H9 (cell line): ENCODE measurements at regions not wholly inside any gene's neighbourhood (a gene's known extent, or its start where the extent isn't known, plus 50 kb on each side); places are given as distances from the start of the nearest gene placed in this dataset.

Experiments used
- DNase-seq: peaks from one replicate; pipeline ENCODE4 v3.0.0-alpha.2; 2017
- H2AFZ ChIP-seq: one replicate; pipeline ENCODE4 v1.6.1; 2013; ENCODE audit warnings: mild to moderate bottlenecking, low read length, control low read depth, moderate library complexity
- H2AK5ac ChIP-seq: 2 replicates; pipeline ENCODE4 v1.6.1; 2013; ENCODE audit warnings: low read length, control low read depth, mixed read lengths; ENCODE audit not compliant: insufficient read length
- H2BK120ac ChIP-seq: one replicate; pipeline ENCODE4 v1.6.1; 2013; ENCODE audit warnings: low read depth, mild to moderate bottlenecking, low read length, control low read depth, inconsistent platforms; ENCODE audit not compliant: poor library complexity, severe bottlenecking
- H2BK12ac ChIP-seq: 2 replicates; pipeline ENCODE4 v1.6.1; 2013; ENCODE audit warnings: low read length, control low read depth, mixed read lengths, low read depth; ENCODE audit not compliant: insufficient read length
- H2BK15ac ChIP-seq: 2 replicates; pipeline ENCODE4 v1.6.1; 2013; ENCODE audit warnings: low read depth, low read length, control low read depth
- H2BK20ac ChIP-seq: one replicate; pipeline ENCODE4 v1.6.1; 2013; ENCODE audit warnings: low read depth, mild to moderate bottlenecking, low read length, control low read depth, inconsistent platforms; ENCODE audit not compliant: poor library complexity, severe bottlenecking
- H2BK5ac ChIP-seq: 2 replicates; pipeline ENCODE4 v1.6.1; 2013; ENCODE audit warnings: low read length, control low read depth, mixed read lengths; ENCODE audit not compliant: insufficient read length
- H3K14ac ChIP-seq: 2 replicates; pipeline ENCODE4 v1.6.1; 2013; ENCODE audit warnings: low read length, control low read depth; ENCODE audit not compliant: insufficient read depth
- H3K18ac ChIP-seq: 2 replicates; pipeline ENCODE4 v1.6.1; 2013; ENCODE audit warnings: low read depth, mild to moderate bottlenecking, mixed read lengths, low read length, control low read depth; ENCODE audit not compliant: insufficient read length
- H3K23ac ChIP-seq: 2 replicates; pipeline ENCODE4 v1.6.1; 2013; ENCODE audit warnings: low read length, control low read depth, mixed read lengths, low read depth; ENCODE audit not compliant: insufficient read length
- H3K23me2 ChIP-seq: 2 replicates; pipeline ENCODE4 v1.6.1; 2013; ENCODE audit warnings: low read depth, mild to moderate bottlenecking, mixed read lengths, low read length, control low read depth; ENCODE audit not compliant: insufficient read length, poor library complexity, severe bottlenecking
- H3K27ac ChIP-seq: 2 replicates; pipeline ENCODE4 v1.5.1; 2013; ENCODE audit warnings: low read length, control low read depth, mixed read lengths, low read depth; ENCODE audit not compliant: insufficient read length
- H3K27me3 ChIP-seq: 2 replicates; pipeline ENCODE4 v1.6.1; 2013; ENCODE audit warnings: low read length, control low read depth, inconsistent platforms; ENCODE audit not compliant: insufficient read depth
- H3K4ac ChIP-seq: 2 replicates; pipeline ENCODE4 v1.6.1; 2013; ENCODE audit warnings: low read depth, mild to moderate bottlenecking, control low read depth, inconsistent platforms, low read length, moderate library complexity
- H3K4me1 ChIP-seq: 2 replicates; pipeline ENCODE4 v1.6.1; 2013; ENCODE audit warnings: low read length, control low read depth, inconsistent platforms; ENCODE audit not compliant: insufficient read depth
- H3K4me2 ChIP-seq: 2 replicates; pipeline ENCODE4 v1.6.1; 2013; ENCODE audit warnings: low read length, control low read depth, mixed read lengths; ENCODE audit not compliant: insufficient read length, insufficient read depth
- H3K56ac ChIP-seq: 2 replicates; pipeline ENCODE4 v1.6.1; 2013; ENCODE audit warnings: low read depth, mild to moderate bottlenecking, mixed read lengths, low read length, control low read depth; ENCODE audit not compliant: insufficient read length
- H3K79me1 ChIP-seq: 2 replicates; pipeline ENCODE4 v1.6.1; 2013; ENCODE audit warnings: low read depth, mild to moderate bottlenecking, moderate library complexity, low read length, control low read depth, inconsistent platforms; ENCODE audit not compliant: insufficient read depth, poor library complexity, severe bottlenecking
- H3K79me2 ChIP-seq: 2 replicates; pipeline ENCODE4 v1.6.1; 2013; ENCODE audit warnings: low read length, control low read depth, inconsistent platforms; ENCODE audit not compliant: insufficient read depth
- H3K9ac ChIP-seq: 2 replicates; pipeline ENCODE4 v1.6.1; 2013; ENCODE audit warnings: low read length, control low read depth, mixed read lengths; ENCODE audit not compliant: insufficient read length; ENCODE audit errors: extremely low read depth
- H3K9me3 ChIP-seq: one replicate; pipeline ENCODE4 v1.6.1; 2013; ENCODE audit warnings: low read depth, low read length, inconsistent platforms; ENCODE audit not compliant: control insufficient read depth
- H3T11ph ChIP-seq: one replicate; pipeline ENCODE4 v1.6.1; 2013; ENCODE audit warnings: mild to moderate bottlenecking, low read length, control low read depth, inconsistent platforms
- H4K20me1 ChIP-seq: one replicate; pipeline ENCODE4 v1.6.1; 2013; ENCODE audit not compliant: control insufficient read depth, insufficient read length, insufficient read depth
- H4K5ac ChIP-seq: 2 replicates; pipeline ENCODE4 v1.6.1; 2013; ENCODE audit warnings: low read depth, mild to moderate bottlenecking, mixed read lengths, low read length, control low read depth; ENCODE audit not compliant: insufficient read length
- H4K8ac ChIP-seq: replicated peaks from 2 replicates; pipeline ENCODE4 v1.6.1; 2013; ENCODE audit warnings: low read length, control low read depth, mixed read lengths, low read depth; ENCODE audit not compliant: insufficient read length
- H4K91ac ChIP-seq: 2 replicates; pipeline ENCODE4 v1.6.1; 2013; ENCODE audit warnings: low read depth, mild to moderate bottlenecking, moderate library complexity, mixed read lengths, low read length, control low read depth; ENCODE audit not compliant: insufficient read length
- H3K27ac Mint-ChIP-seq, 3 experiments: 2 replicates in 2 of 3; 3 replicates in 1 of 3; pipeline ENCODE4 v1.8.0; 2020 to 2021; ENCODE audit warnings: mixed read lengths in 3 of 3, mild to moderate bottlenecking in 1 of 3, moderate library complexity in 1 of 3
- H3K27me3 Mint-ChIP-seq: 2 replicates; pipeline ENCODE4 v1.8.0; 2021; ENCODE audit warnings: low read depth, mild to moderate bottlenecking, moderate library complexity, mixed read lengths
- H3K36me3 Mint-ChIP-seq, 3 experiments: 2 replicates in 2 of 3; 3 replicates in 1 of 3; pipeline ENCODE4 v1.8.0; 2020 to 2021; ENCODE audit warnings: low read depth in 3 of 3, mixed read lengths in 3 of 3; ENCODE audit not compliant: insufficient read depth in 1 of 3
- H3K4me1 Mint-ChIP-seq, 2 experiments: 2 replicates each; pipeline ENCODE4 v1.8.0; 2020; ENCODE audit warnings: mixed read lengths in 2 of 2
- H3K4me3 Mint-ChIP-seq, 2 experiments: 2 replicates in 1 of 2; 3 replicates in 1 of 2; pipeline ENCODE4 v1.8.0; 2020 to 2021; ENCODE audit warnings: mild to moderate bottlenecking in 2 of 2, mixed read lengths in 2 of 2, moderate library complexity in 1 of 2
- H3K9me3 Mint-ChIP-seq, 2 experiments: 2 replicates in 1 of 2; 3 replicates in 1 of 2; pipeline ENCODE4 v1.8.0; 2020; ENCODE audit warnings: mild to moderate bottlenecking in 2 of 2, mixed read lengths in 2 of 2, moderate library complexity in 1 of 2
- CTCF ChIP-seq: fragments of 200-600 bp; sonication (generic); conservative IDR thresholded peaks from 3 replicates; pipeline ENCODE4 v1.8.0; 2021; ENCODE audit warnings: antibody characterized with exemption, mild to moderate bottlenecking
- WGBS: extraction: QIAGEN DNeasy Blood & Tissue Kit; methylation state at CpG from one replicate; pipeline ENCODE4 v1.1.7; 2013; ENCODE audit warnings: missing lambda C conversion rate, low lambda C conversion rate, mixed read lengths; ENCODE audit not compliant: insufficient read length; ENCODE audit errors: extremely low coverage; 5-methylcytosine and 5-hydroxymethylcytosine counted together

GRCh38 chr6:11412011-11412424 lies 125.5 kb upstream of the TMEM170B start:
- Histone ChIP-seq H4K91ac (no peak overlapping the region), H3K23ac (no peak overlapping the region), H3K4me2 (no peak overlapping the region), H4K20me1 (no peaks in the 10 kb centered on the region), H3K4ac (no peak overlapping the region), H2BK15ac (no peak overlapping the region), H3K18ac (no peak overlapping the region), H3K9ac (no peak overlapping the region), H2AFZ (no peak overlapping the region), H3T11ph (no peak overlapping the region), H3K27ac (no peak overlapping the region), H4K8ac (no peak overlapping the region), H3K14ac (no peak overlapping the region), H2BK12ac (no peak overlapping the region), H3K79me2 (no peaks in the 10 kb centered on the region), H2BK5ac (no peak overlapping the region), H3K56ac (no peak overlapping the region), H2AK5ac (no peak overlapping the region), H2BK20ac (no peak overlapping the region), H3K9me3 (no peaks in the 10 kb centered on the region), H3K79me1 (no peaks in the 10 kb centered on the region), H3K23me2 (no peaks in the 10 kb centered on the region), H2BK120ac (no peak overlapping the region), H4K5ac (no peak overlapping the region), H3K4me1 (no peaks in the 10 kb centered on the region; the same call in 1 of the 2 replicates), H3K27me3 (no peaks in the 10 kb centered on the region)
- peaks cover 0 to 8% (median 4%) of the 10 kb centered on the region in 3 experiments; a peak in 4 of 7 replicates for H3K36me3 Mint-ChIP-seq
- TF ChIP-seq CTCF: no peak
- H3K4me3 Mint-ChIP-seq: no peak overlapping the region
- peaks cover 5 to 8% of the 10 kb centered on the region in 2 experiments; a peak in 2 of 5 replicates for H3K9me3 Mint-ChIP-seq
- no peaks in the 10 kb centered on the region for H3K27me3 Mint-ChIP-seq
- WGBS: no CpG with 5 or more reads among the region's 2 CpGs
- no peak for DNase-seq
- no peak overlapping the region; a peak in 1 of 7 replicates for H3K27ac Mint-ChIP-seq
- H3K4me1 Mint-ChIP-seq: peaks cover 4 to 9% of the 10 kb centered on the region in 2 experiments; a peak in 2 of 4 replicates
